H1 (cell line): ENCODE measurements at regions not wholly inside any gene's neighbourhood (a gene's known extent, or its start where the extent isn't known, plus 50 kb on each side); places are given as distances from the start of the nearest gene placed in this dataset.

Experiments
- CTCF ChIA-PET: fragments of 300-600 bp; sonication (Branson Sonifier 250); formaldehyde crosslinking; loops from one replicate; lab custom pipeline; 2021; ENCODE audit not compliant: partially characterized antibody; lab: Charles Lee
- POLR2A ChIA-PET: fragments of 300-600 bp; sonication (Branson Sonifier 250); formaldehyde crosslinking; loops from one replicate; lab custom pipeline; 2021; ENCODE audit warnings: inconsistent platforms; ENCODE audit not compliant: partially characterized antibody; lab: Charles Lee
- DNase-seq, 2 experiments: peaks; one replicate each; pipeline versions ENCODE4 v3.0.0 to v3.0.0-alpha.2; 2010 to 2022; ENCODE audit warnings: low spot score in 2 of 2, low read depth in 1 of 2, mixed read lengths in 1 of 2
- FAIRE-seq: peaks from 2 replicates; lab custom pipeline; 2011; peaks lifted over from hg19 to GRCh38; lab: Jason Lieb, UNC
- H2AFZ ChIP-seq: 2 replicates; pipeline ENCODE4 v1.8.1; 2012; ENCODE audit warnings: low read length, inconsistent platforms
- H2AK5ac ChIP-seq: 2 replicates; pipeline ENCODE4 v1.6.1; 2013; ENCODE audit warnings: low read depth, low read length
- H2BK120ac ChIP-seq: replicated peaks from 2 replicates; pipeline ENCODE3; 2013; ENCODE audit warnings: low read depth, low read length, inconsistent platforms
- H2BK12ac ChIP-seq: 2 replicates; pipeline ENCODE4 v1.6.1; 2013; ENCODE audit warnings: low read depth, low read length
- H2BK15ac ChIP-seq: 2 replicates; pipeline ENCODE4 v1.6.1; 2013; ENCODE audit warnings: low read length
- H2BK20ac ChIP-seq: 2 replicates; pipeline ENCODE4 v1.6.1; 2013; ENCODE audit warnings: low read length
- H2BK5ac ChIP-seq: 2 replicates; pipeline ENCODE4 v1.6.1; 2013; ENCODE audit warnings: low read depth, low read length
- H3K14ac ChIP-seq: 2 replicates; pipeline ENCODE4 v1.6.1; 2013; ENCODE audit warnings: inconsistent platforms; ENCODE audit not compliant: insufficient read length
- H3K18ac ChIP-seq: 2 replicates; pipeline ENCODE4 v1.6.1; 2013; ENCODE audit warnings: low read length; ENCODE audit errors: extremely low read depth
- H3K23ac ChIP-seq: 2 replicates; pipeline ENCODE4 v1.6.1; 2013; ENCODE audit warnings: inconsistent platforms; ENCODE audit not compliant: insufficient read length
- H3K23me2 ChIP-seq: 2 replicates; pipeline ENCODE4 v1.6.1; 2013; ENCODE audit warnings: low read depth, low read length
- H3K27ac ChIP-seq: 2 replicates; pipeline ENCODE4 v1.6.1; 2011; ENCODE audit warnings: low read depth, low read length, inconsistent platforms
- H3K27me3 ChIP-seq, 4 experiments: replicated peaks in 1 of 4; 1 replicate in 1 of 4; 2 replicates in 3 of 4; pipeline versions ENCODE4 v1.6.1 to v1.8.1; 2011 to 2013; ENCODE audit warnings: low read length in 3 of 4, mild to moderate bottlenecking in 3 of 4, inconsistent platforms in 2 of 4, mixed read lengths in 2 of 4, moderate library complexity in 1 of 4; ENCODE audit not compliant: control insufficient read depth in 3 of 4, insufficient read depth in 3 of 4; ENCODE audit errors: extremely low read depth in 1 of 4
- H3K36me3 ChIP-seq, 4 experiments: 2 replicates each; pipeline versions ENCODE4 v1.6.1 to v1.8.1; 2011 to 2013; ENCODE audit warnings: mild to moderate bottlenecking in 4 of 4, low read length in 3 of 4, moderate library complexity in 2 of 4, control low read depth in 1 of 4, inconsistent platforms in 1 of 4; ENCODE audit not compliant: insufficient read depth in 4 of 4, control insufficient read depth in 2 of 4
- H3K4ac ChIP-seq: replicated peaks from 2 replicates; pipeline ENCODE3; 2013; ENCODE audit warnings: low read length, low read depth, mixed read lengths, inconsistent platforms; ENCODE audit not compliant: insufficient read length
- H3K4me1 ChIP-seq, 4 experiments: replicated peaks in 1 of 4; 1 replicate in 1 of 4; 2 replicates in 3 of 4; pipeline versions ENCODE4 v1.6.1 to v1.8.1; 2011 to 2013; ENCODE audit warnings: low read length in 3 of 4, inconsistent platforms in 2 of 4, mixed read lengths in 1 of 4; ENCODE audit not compliant: insufficient read depth in 4 of 4, control insufficient read depth in 3 of 4
- H3K4me2 ChIP-seq, 2 experiments: 2 replicates each; pipeline versions ENCODE4 v1.6.1 to v1.8.1; 2011 to 2013; ENCODE audit warnings: low read depth in 2 of 2, low read length in 2 of 2, control low read depth in 1 of 2, inconsistent platforms in 1 of 2, mild to moderate bottlenecking in 1 of 2; ENCODE audit not compliant: insufficient read depth in 1 of 2
- H3K4me3 ChIP-seq, 4 experiments: fragments of 200-600, 300-600 bp in 1 of 4; sonication (generic), shearing (Covaris generic), sonication (Bioruptor Twin) in 1 of 4; 2 replicates each; pipeline versions ENCODE4 v1.5.1 to v1.8.1; 2011 to 2016; ENCODE audit warnings: low read length in 4 of 4, low read depth in 3 of 4, control low read depth in 2 of 4, inconsistent platforms in 2 of 4, mild to moderate bottlenecking in 2 of 4, mixed read lengths in 1 of 4, moderate library complexity in 1 of 4; ENCODE audit not compliant: insufficient read depth in 2 of 4; ENCODE audit errors: extremely low read depth in 1 of 4
- H3K56ac ChIP-seq: replicated peaks from 2 replicates; pipeline ENCODE3; 2013; ENCODE audit warnings: low read depth, mild to moderate bottlenecking, mixed read lengths, low read length, inconsistent platforms; ENCODE audit not compliant: insufficient read length
- H3K79me1 ChIP-seq: 2 replicates; pipeline ENCODE4 v1.6.1; 2013; ENCODE audit warnings: low read depth, low read length, control low read depth
- H3K79me2 ChIP-seq, 2 experiments: 2 replicates each; pipeline versions ENCODE4 v1.6.1 to v1.8.1; 2012 to 2013; ENCODE audit warnings: low read length in 2 of 2, mild to moderate bottlenecking in 2 of 2, inconsistent platforms in 1 of 2; ENCODE audit not compliant: insufficient read depth in 2 of 2, control insufficient read depth in 1 of 2
- H3K9ac ChIP-seq, 4 experiments: replicated peaks in 1 of 4; 1 replicate in 1 of 4; 2 replicates in 3 of 4; pipeline versions ENCODE4 v1.6.1 to v1.8.1; 2011 to 2013; ENCODE audit warnings: low read depth in 3 of 4, low read length in 3 of 4, control low read depth in 2 of 4, mild to moderate bottlenecking in 2 of 4, moderate library complexity in 2 of 4, inconsistent platforms in 1 of 4; ENCODE audit errors: extremely low read depth in 1 of 4
- H3K9me3 ChIP-seq, 2 experiments: 2 replicates each; pipeline versions ENCODE4 v1.6.1 to v1.8.1; 2012 to 2013; ENCODE audit warnings: mild to moderate bottlenecking in 2 of 2, moderate library complexity in 2 of 2, control low read depth in 1 of 2, inconsistent platforms in 1 of 2, low read depth in 1 of 2, low read length in 1 of 2, mixed read lengths in 1 of 2; ENCODE audit not compliant: insufficient read depth in 2 of 2
- H4K20me1 ChIP-seq, 2 experiments: replicated peaks in 1 of 2; 2 replicates each; pipeline versions ENCODE3 to v1.8.1; 2011 to 2013; ENCODE audit warnings: inconsistent platforms in 2 of 2, low read length in 2 of 2, mild to moderate bottlenecking in 1 of 2; ENCODE audit not compliant: insufficient read depth in 2 of 2, control insufficient read depth in 1 of 2
- H4K5ac ChIP-seq: 2 replicates; pipeline ENCODE4 v1.6.1; 2013; ENCODE audit warnings: low read length, low read depth, mixed read lengths, inconsistent platforms; ENCODE audit not compliant: insufficient read length
- H4K8ac ChIP-seq: 2 replicates; pipeline ENCODE4 v1.8.0; 2013; ENCODE audit warnings: mild to moderate bottlenecking, moderate library complexity, low read length, inconsistent platforms; ENCODE audit not compliant: insufficient read depth; ENCODE audit errors: extremely low read depth
- H4K91ac ChIP-seq: replicated peaks from 2 replicates; pipeline ENCODE3; 2013; ENCODE audit warnings: low read length, mixed read lengths, inconsistent platforms; ENCODE audit not compliant: insufficient read length
- GTF2F1 ChIP-seq: IDR thresholded peaks from 2 replicates; pipeline ENCODE4 v1.6.1; 2012; ENCODE audit warnings: low read depth, low read length, improper control_type of control experiment, borderline replicate concordance
- HDAC2 ChIP-seq, 2 experiments: fragments of 300-600 bp in 1 of 2; sonication (generic) in 1 of 2; IDR thresholded peaks; 2 replicates each; pipeline ENCODE4 v1.6.1; 2011 to 2012; ENCODE audit warnings: low read depth in 2 of 2, low read length in 2 of 2, mild to moderate bottlenecking in 2 of 2, moderate library complexity in 2 of 2, borderline replicate concordance in 1 of 2, inconsistent platforms in 1 of 2
- JUN ChIP-seq: IDR thresholded peaks from 2 replicates; pipeline ENCODE4 v1.6.1; 2011; ENCODE audit warnings: low read depth, mild to moderate bottlenecking, improper control_type of control experiment, low read length
- JUND ChIP-seq: IDR thresholded peaks from 2 replicates; pipeline ENCODE4 v1.6.1; 2011; ENCODE audit warnings: mild to moderate bottlenecking, improper control_type of control experiment, low read length
- KDM5A ChIP-seq: fragments of 200-600 bp; IDR thresholded peaks from 2 replicates; pipeline ENCODE4 v1.7.1; 2012; ENCODE audit warnings: mild to moderate bottlenecking, low read length, inconsistent platforms, mixed read lengths
- POLR2AphosphoS5 ChIP-seq: IDR thresholded peaks from 2 replicates; pipeline ENCODE4 v1.6.1; 2011; ENCODE audit warnings: low read depth, low read length
- POU5F1 ChIP-seq: IDR thresholded peaks from 2 replicates; pipeline ENCODE4 v1.6.1; 2011; ENCODE audit warnings: low read depth, mild to moderate bottlenecking, low read length, moderate library complexity
- RNF2 ChIP-seq: fragments of 200-900, 300-1000 bp; sonication (generic); IDR thresholded peaks from 2 replicates; pipeline ENCODE4 v1.7.1; 2016; ENCODE audit warnings: borderline replicate concordance, low read depth, mild to moderate bottlenecking, antibody characterized with exemption, low read length; ENCODE audit not compliant: poor library complexity, severe bottlenecking; ENCODE audit errors: missing control alignments
- SAP30 ChIP-seq: fragments of 300-600 bp; sonication (generic); IDR thresholded peaks from 2 replicates; pipeline ENCODE4 v1.7.1; 2012; ENCODE audit warnings: low read length, moderate library complexity, mild to moderate bottlenecking, inconsistent platforms; ENCODE audit not compliant: insufficient read depth, insufficient replicate concordance
- SIRT6 ChIP-seq: IDR thresholded peaks from one replicate; pipeline ENCODE4 v1.7.1; 2012; ENCODE audit warnings: low read length, inconsistent platforms
- SIX5 ChIP-seq: IDR thresholded peaks from 2 replicates; pipeline ENCODE4 v1.6.1; 2011; ENCODE audit warnings: mild to moderate bottlenecking, low read depth, low read length
- SP2 ChIP-seq: IDR thresholded peaks from 2 replicates; pipeline ENCODE4 v1.6.1; 2012; ENCODE audit warnings: mild to moderate bottlenecking, low read length, inconsistent platforms
- SP4 ChIP-seq: IDR thresholded peaks from 2 replicates; pipeline ENCODE4 v1.6.1; 2012; ENCODE audit warnings: low read length, inconsistent platforms
- TEAD4 ChIP-seq: IDR thresholded peaks from 2 replicates; pipeline ENCODE4 v1.6.1; 2012; ENCODE audit warnings: low read depth, low read length, inconsistent platforms, mixed read lengths
- WGBS, 2 experiments: shearing (Covaris generic) in 1 of 2; methylation state at CpG; one replicate each; pipeline versions ENCODE4 v1.1.6 to v1.1.7; 2013 to 2015; ENCODE audit warnings: low lambda C conversion rate in 2 of 2, mixed read lengths in 2 of 2, inconsistent platforms in 1 of 2, low coverage in 1 of 2, missing lambda C conversion rate in 1 of 2; ENCODE audit not compliant: insufficient replicate concordance in 2 of 2, insufficient coverage in 1 of 2, insufficient read length in 1 of 2; ENCODE audit errors: extremely low coverage in 1 of 2, missing lambda C conversion rate in 1 of 2; 5-methylcytosine and 5-hydroxymethylcytosine counted together

GRCh38 chr4:96543346-96543745 is 703.5 kb downstream of the PDHA2 start (continued):
- no peak for TF ChIP-seq KDM5A

GRCh38 chr4:96558466-96558865 is 718.6 kb downstream of the PDHA2 start:
- Histone ChIP-seq H2AK5ac (no peak overlapping the region), H3K9ac (no peak overlapping the region), H3K4me1 (no peaks in the 10 kb centered on the region), H3K27ac (no peak overlapping the region), H3K56ac (no peak overlapping the region), H3K4ac (no peak overlapping the region), H3K23me2 (0 out of 2 replicates have a peak, but pooled peaks cover 1% of the 10 kb centered on the region), H3K14ac (no peak overlapping the region), H2BK20ac (no peak overlapping the region), H3K79me2 (no peaks in the 10 kb centered on the region), H3K9me3 (no peaks in the 10 kb centered on the region), H3K18ac (no peak overlapping the region), H3K27me3 (no peaks in the 10 kb centered on the region), H2BK5ac (no peak overlapping the region), H3K4me3 (no peak overlapping the region), H4K8ac (no peak overlapping the region), H4K20me1 (no peaks in the 10 kb centered on the region), H2BK120ac (no peak overlapping the region), H2AFZ (no peak overlapping the region), H3K79me1 (no peaks in the 10 kb centered on the region), H4K91ac (no peak overlapping the region), H3K36me3 (no peaks in the 10 kb centered on the region), H2BK12ac (no peak overlapping the region), H4K5ac (no peak overlapping the region), H3K4me2 (no peak overlapping the region), H2BK15ac (no peak overlapping the region), H3K23ac (no peak overlapping the region)
- DNase-seq (no peak), FAIRE-seq (no peak)
- ChIA-PET CTCF (no interaction called here), POLR2A (no interaction called here)
- 88% methylated on average over 2 of the region's 2 CpGs; no CpG with 5 or more reads in 1 of the 2 experiments for WGBS, 2 experiments
- TF ChIP-seq HDAC2 (IDR thresholded peaks at IDR 0.05; ENCODE audit: borderline replicate concordance in 1 of 2, low read depth in 2 of 2, low read length in 2 of 2) (no peak), TEAD4 (no peak), JUN (no peak), GTF2F1 (no peak), POU5F1 (no peak), JUND (no peak), SP4 (no peak), SIRT6 (no peak), RNF2 (no peak), SAP30 (no peak), POLR2AphosphoS5 (no peak), SP2 (no peak), SIX5 (no peak)
